MM.1S (cell line): ENCODE measurements at regions not wholly inside any gene's neighbourhood (a gene's known extent, or its start where the extent isn't known, plus 50 kb on each side); places are given as distances from the start of the nearest gene placed in this dataset.

Source experiments
- DNase-seq: peaks from one replicate; pipeline ENCODE4 v3.0.0-alpha.2; 2015
- H2AFZ ChIP-seq: fragments of 300-600 bp; sonication (generic); 2 replicates; pipeline ENCODE4 v1.6.0; 2016; ENCODE audit warnings: antibody characterized with exemption, low read length
- H3F3A ChIP-seq: fragments of 300-600 bp; sonication (generic); 2 replicates; pipeline ENCODE4 v1.6.1; 2016; ENCODE audit warnings: mild to moderate bottlenecking, antibody characterized with exemption, low read length, moderate library complexity, mixed read lengths; ENCODE audit not compliant: insufficient read depth
- H3K27ac ChIP-seq: fragments of 300-600 bp; sonication (generic); 2 replicates; pipeline ENCODE4 v1.5.1; 2016; ENCODE audit warnings: mild to moderate bottlenecking, low read length
- H3K27me3 ChIP-seq: fragments of 300-600 bp; sonication (generic); replicated peaks from 2 replicates; pipeline ENCODE4 v1.6.0; 2016; ENCODE audit warnings: low read length; ENCODE audit not compliant: insufficient read depth
- H3K36me3 ChIP-seq: fragments of 300-600 bp; sonication (generic); replicated peaks from 2 replicates; pipeline ENCODE4 v1.6.1; 2016; ENCODE audit warnings: mild to moderate bottlenecking, low read length, mixed read lengths; ENCODE audit not compliant: insufficient read depth
- H3K4me1 ChIP-seq: fragments of 300-600 bp; sonication (generic); 2 replicates; pipeline ENCODE4 v1.6.1; 2016; ENCODE audit warnings: low read length, mixed read lengths
- H3K4me2 ChIP-seq: fragments of 300-600 bp; sonication (generic); 2 replicates; pipeline ENCODE4 v1.6.0; 2016; ENCODE audit warnings: low read depth, low read length
- H3K4me3 ChIP-seq: fragments of 300-600 bp; sonication (generic); 2 replicates; pipeline ENCODE4 v1.5.1; 2016; ENCODE audit warnings: low read length, mixed read lengths
- H3K79me2 ChIP-seq: fragments of 300-600 bp; sonication (generic); 2 replicates; pipeline ENCODE4 v1.6.1; 2016; ENCODE audit warnings: mixed run types, low read length, mixed read lengths
- H3K9ac ChIP-seq: fragments of 300-600 bp; sonication (generic); 2 replicates; pipeline ENCODE4 v1.6.1; 2016; ENCODE audit warnings: low read length, mixed read lengths
- H3K9me2 ChIP-seq: fragments of 300-600 bp; sonication (generic); replicated peaks from 2 replicates; pipeline ENCODE4 v1.6.1; 2016; ENCODE audit warnings: mild to moderate bottlenecking, low read length, mixed read lengths; ENCODE audit not compliant: insufficient read depth
- H3K9me3 ChIP-seq: fragments of 300-600 bp; sonication (generic); replicated peaks from 2 replicates; pipeline ENCODE4 v1.6.1; 2016; ENCODE audit warnings: mild to moderate bottlenecking, low read length, mixed read lengths; ENCODE audit not compliant: insufficient read depth
- H4K20me1 ChIP-seq: fragments of 300-600 bp; sonication (generic); 2 replicates; pipeline ENCODE4 v1.6.1; 2016; ENCODE audit warnings: mild to moderate bottlenecking, low read length, moderate library complexity, mixed read lengths; ENCODE audit not compliant: insufficient read depth
- CTCF ChIP-seq: fragments of 300-600 bp; sonication (generic); IDR thresholded peaks from 2 replicates; pipeline ENCODE4 v1.5.1; 2016; ENCODE audit warnings: antibody characterized with exemption, low read length, mixed read lengths
- EZH2 ChIP-seq: fragments of 300-600 bp; sonication (generic); optimal IDR thresholded peaks from 2 replicates; pipeline ENCODE3; 2017; ENCODE audit warnings: low read depth, mild to moderate bottlenecking, antibody characterized with exemption, low read length, mixed read lengths
- EZH2phosphoT487 ChIP-seq: fragments of 300-600 bp; sonication (generic); IDR thresholded peaks from 2 replicates; pipeline ENCODE4 v1.6.1; 2018; ENCODE audit warnings: antibody characterized with exemption, low read length

GRCh38 chr11:116665523-116665922, 107.3 kb downstream of the BUD13 start:
- Histone ChIP-seq H3K27me3 (no peaks in the 10 kb centered on the region), H3K9me3 (no peaks in the 10 kb centered on the region), H3F3A (no peaks in the 10 kb centered on the region), H3K4me1 (no peaks in the 10 kb centered on the region), H3K27ac (no peak overlapping the region), H3K9ac (no peak overlapping the region), H3K4me2 (no peak overlapping the region), H3K9me2 (no peaks in the 10 kb centered on the region), H3K79me2 (no peaks in the 10 kb centered on the region), H3K36me3 (no peaks in the 10 kb centered on the region), H3K4me3 (no peak overlapping the region), H4K20me1 (no peaks in the 10 kb centered on the region), H2AFZ (no peak overlapping the region)
- no peak for DNase-seq
- no peak for TF ChIP-seq EZH2phosphoT487

GRCh38 chr11:116661056-116661455, 111.7 kb downstream of the BUD13 start:
- Histone ChIP-seq H3K36me3 (no peaks in the 10 kb centered on the region), H3K4me3 (no peak overlapping the region), H4K20me1 (no peaks in the 10 kb centered on the region), H2AFZ (no peak overlapping the region), H3K27me3 (no peaks in the 10 kb centered on the region), H3K27ac (no peak overlapping the region), H3K4me2 (no peak overlapping the region), H3K9me3 (no peaks in the 10 kb centered on the region), H3K4me1 (no peaks in the 10 kb centered on the region), H3K9me2 (no peaks in the 10 kb centered on the region), H3K9ac (no peak overlapping the region), H3F3A (no peaks in the 10 kb centered on the region), H3K79me2 (no peaks in the 10 kb centered on the region)
- DNase-seq = no peak
- TF ChIP-seq EZH2phosphoT487 = no peak
- TF ChIP-seq EZH2 = no peak
- no peak for TF ChIP-seq CTCF

- no peaks in the 10 kb centered on the region for H3F3A ChIP-seq
- no peak overlapping the region for H3K9ac ChIP-seq
- H3K27me3 ChIP-seq = no peaks in the 10 kb centered on the region
- H3K9me2 ChIP-seq = no peaks in the 10 kb centered on the region
- H3K4me2 ChIP-seq = no peak overlapping the region
- H3K27ac ChIP-seq = no peak overlapping the region
- TF ChIP-seq EZH2 = no peak
- no peak for TF ChIP-seq CTCF
- TF ChIP-seq EZH2phosphoT487 = no peak
- no peaks in the 10 kb centered on the region for H3K79me2 ChIP-seq
- no peaks in the 10 kb centered on the region for H3K36me3 ChIP-seq
- no peaks in the 10 kb centered on the region for H3K4me1 ChIP-seq
- H3K4me3 ChIP-seq = no peak overlapping the region
- H4K20me1 ChIP-seq = no peaks in the 10 kb centered on the region
- no peaks in the 10 kb centered on the region for H3K9me3 ChIP-seq
- no peak overlapping the region for H2AFZ ChIP-seq
- no peak for DNase-seq
These were observed 112.8 kb downstream of the BUD13 start for GRCh38 chr11:116660011-116660410.

GRCh38 chr11:116658876-116659535, 113.8 kb downstream of the BUD13 start:
- H3K27ac ChIP-seq = no peak overlapping the region
- no peak overlapping the region for H2AFZ ChIP-seq
- H3K4me1 ChIP-seq = no peaks in the 10 kb centered on the region
- H4K20me1 ChIP-seq = no peaks in the 10 kb centered on the region
- H3K9me3 ChIP-seq = no peaks in the 10 kb centered on the region
- H3K79me2 ChIP-seq = no peaks in the 10 kb centered on the region
- no peak overlapping the region for H3K4me2 ChIP-seq
- no peaks in the 10 kb centered on the region for H3K9me2 ChIP-seq
- H3K36me3 ChIP-seq = no peaks in the 10 kb centered on the region
- H3K4me3 ChIP-seq = no peak overlapping the region
- DNase-seq = no peak
- no peaks in the 10 kb centered on the region for H3K27me3 ChIP-seq
- no peaks in the 10 kb centered on the region for H3F3A ChIP-seq
- TF ChIP-seq EZH2 = no peak
- no peak for TF ChIP-seq EZH2phosphoT487
- TF ChIP-seq CTCF = no peak
- H3K9ac ChIP-seq = no peak overlapping the region
